NT2/D1 (cell line): ENCODE measurements at regions not wholly inside any gene's neighbourhood (a gene's known extent, or its start where the extent isn't known, plus 50 kb on each side); places are given as distances from the start of the nearest gene placed in this dataset.

ENCODE experiments used
- DNase-seq: peaks from one replicate; pipeline ENCODE4 v3.0.0-alpha.2; 2011; ENCODE audit warnings: low read depth, low spot score
- H3K27me3 ChIP-seq: 2 replicates; pipeline ENCODE4 v1.6.0; 2011; ENCODE audit warnings: mild to moderate bottlenecking; ENCODE audit not compliant: insufficient read length, insufficient read depth
- H3K36me3 ChIP-seq: 2 replicates; pipeline ENCODE4 v1.6.1; 2011; ENCODE audit warnings: mild to moderate bottlenecking, low read length, mixed read lengths; ENCODE audit not compliant: insufficient read depth, insufficient read length
- H3K4me1 ChIP-seq: 2 replicates; pipeline ENCODE4 v1.5.1; 2011; ENCODE audit not compliant: insufficient read depth, insufficient read length
- H3K4me3 ChIP-seq: 2 replicates; pipeline ENCODE4 v1.5.1; 2011; ENCODE audit warnings: low read depth; ENCODE audit not compliant: insufficient read length
- H3K9ac ChIP-seq: 2 replicates; pipeline ENCODE4 v1.6.0; 2011; ENCODE audit warnings: low read depth; ENCODE audit not compliant: insufficient read length
- H3K9me3 ChIP-seq: 2 replicates; pipeline ENCODE4 v1.5.1; 2011; ENCODE audit warnings: mild to moderate bottlenecking, low read length; ENCODE audit not compliant: insufficient read depth
- SUZ12 ChIP-seq: IDR thresholded peaks from 2 replicates; pipeline ENCODE4 v1.6.1; 2011; ENCODE audit not compliant: insufficient read length, insufficient read depth; ENCODE audit errors: extremely low read depth
- YY1 ChIP-seq: IDR thresholded peaks from 2 replicates; pipeline ENCODE4 v1.6.1; 2011; ENCODE audit not compliant: insufficient read length, insufficient read depth
- ZNF274 ChIP-seq: IDR thresholded peaks from 2 replicates; pipeline ENCODE4 v1.6.1; 2011; ENCODE audit warnings: mild to moderate bottlenecking, low read depth, low read length

- Histone ChIP-seq H3K36me3 (no peaks in the 10 kb centered on the region), H3K4me1 (no peaks in the 10 kb centered on the region), H3K4me3 (no peak overlapping the region), H3K9me3 (no peaks in the 10 kb centered on the region), H3K27me3 (no peaks in the 10 kb centered on the region), H3K9ac (no peak overlapping the region)
- DNase-seq = no peak
- TF ChIP-seq ZNF274 = no peak
- no peak for TF ChIP-seq SUZ12
- no peak for TF ChIP-seq YY1
These were observed 1351.6 kb upstream of the PABPC4L start for GRCh38 chr4:135553213-135553612.

DNA sequence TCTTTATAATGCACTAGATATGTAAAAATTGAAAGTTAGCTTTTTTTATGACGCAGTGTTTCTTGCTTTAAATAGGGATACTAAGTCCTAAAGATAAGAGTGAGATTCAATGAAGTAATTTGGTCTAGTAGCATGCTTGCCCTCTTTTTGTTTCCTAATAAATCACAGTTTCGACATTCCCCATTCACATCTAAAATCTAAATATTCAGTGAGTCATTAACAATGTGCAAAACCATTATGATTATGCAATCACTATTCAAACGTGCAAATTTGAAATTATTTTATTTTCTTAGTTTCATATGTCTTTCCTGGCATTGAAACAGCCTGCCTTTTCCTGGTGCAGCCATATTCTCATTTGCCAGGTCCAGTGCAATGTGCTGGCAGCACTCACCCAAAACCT lies 1350.5 kb upstream of the PABPC4L start:
- no peak for DNase-seq
- H3K9me3 ChIP-seq = no peaks in the 10 kb centered on the region
- TF ChIP-seq YY1 (no peak), ZNF274 (no peak), SUZ12 (no peak)
- no peaks in the 10 kb centered on the region for H3K4me1 ChIP-seq
- H3K4me3 ChIP-seq = no peak overlapping the region
- no peaks in the 10 kb centered on the region for H3K27me3 ChIP-seq
- no peak overlapping the region for H3K9ac ChIP-seq
- no peaks in the 10 kb centered on the region for H3K36me3 ChIP-seq

DNA sequence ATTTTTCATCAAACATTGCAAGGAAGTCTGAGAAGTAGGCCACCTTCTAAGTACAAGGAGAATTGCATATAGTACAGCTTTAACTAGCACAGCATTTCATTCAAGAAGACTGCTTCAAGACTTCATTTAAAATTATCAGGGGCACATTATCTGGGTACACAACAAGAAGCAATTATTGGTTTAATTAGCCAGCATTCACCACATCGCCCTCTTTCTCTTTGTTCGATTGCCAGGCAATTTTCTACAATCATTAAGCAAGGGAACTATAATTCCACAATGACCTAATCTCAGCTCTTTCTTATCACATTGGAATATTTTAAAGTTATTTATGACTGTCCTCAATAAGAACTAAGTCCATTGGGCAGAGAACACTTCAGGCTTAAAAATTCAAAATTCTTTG lies 1347.1 kb upstream of the PABPC4L start:
- H3K4me1 ChIP-seq = no peaks in the 10 kb centered on the region
- TF ChIP-seq SUZ12 = no peak
- no peak for TF ChIP-seq ZNF274
- TF ChIP-seq YY1 = no peak
- H3K27me3 ChIP-seq = no peaks in the 10 kb centered on the region
- H3K4me3 ChIP-seq = no peak overlapping the region
- no peak for DNase-seq
- no peaks in the 10 kb centered on the region for H3K36me3 ChIP-seq
- H3K9me3 ChIP-seq = no peaks in the 10 kb centered on the region
- no peak overlapping the region for H3K9ac ChIP-seq

DNA sequence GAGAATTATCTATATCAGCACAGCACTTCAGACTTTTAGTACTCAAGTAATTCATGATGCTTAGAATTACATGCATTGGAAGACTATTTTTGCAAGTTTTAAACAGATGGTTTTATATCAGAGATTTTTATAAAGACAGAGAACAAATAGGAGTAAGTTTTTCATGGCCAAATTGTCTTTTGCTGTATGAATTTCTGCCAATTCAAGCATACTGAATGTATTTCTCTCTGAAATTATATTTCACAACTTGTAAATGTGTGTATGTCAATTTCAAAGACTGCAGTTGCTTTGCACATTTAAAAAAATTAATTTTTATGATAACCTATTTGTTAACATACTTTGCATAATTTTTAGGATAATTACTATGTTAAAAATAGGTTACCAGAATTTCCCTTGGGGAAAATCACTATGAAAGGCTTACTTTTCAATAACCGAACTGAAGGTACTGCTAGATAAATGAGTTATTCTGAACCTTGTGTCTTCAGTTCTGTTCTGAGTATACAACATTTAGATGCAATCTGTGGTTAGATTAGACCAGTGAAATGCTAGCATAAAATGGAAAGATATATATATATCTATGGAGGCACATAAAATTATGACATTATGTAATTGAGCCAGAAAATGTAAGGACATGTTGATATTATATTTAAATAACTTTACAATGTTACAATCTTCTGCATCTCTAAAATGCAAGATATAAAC lies 1344.2 kb upstream of the PABPC4L start:
- TF ChIP-seq ZNF274 (no peak), SUZ12 (no peak), YY1 (no peak)
- DNase-seq = no peak
- Histone ChIP-seq H3K36me3 (no peaks in the 10 kb centered on the region), H3K27me3 (no peaks in the 10 kb centered on the region), H3K9me3 (no peaks in the 10 kb centered on the region), H3K9ac (no peak overlapping the region), H3K4me1 (no peaks in the 10 kb centered on the region), H3K4me3 (no peak overlapping the region)

DNA sequence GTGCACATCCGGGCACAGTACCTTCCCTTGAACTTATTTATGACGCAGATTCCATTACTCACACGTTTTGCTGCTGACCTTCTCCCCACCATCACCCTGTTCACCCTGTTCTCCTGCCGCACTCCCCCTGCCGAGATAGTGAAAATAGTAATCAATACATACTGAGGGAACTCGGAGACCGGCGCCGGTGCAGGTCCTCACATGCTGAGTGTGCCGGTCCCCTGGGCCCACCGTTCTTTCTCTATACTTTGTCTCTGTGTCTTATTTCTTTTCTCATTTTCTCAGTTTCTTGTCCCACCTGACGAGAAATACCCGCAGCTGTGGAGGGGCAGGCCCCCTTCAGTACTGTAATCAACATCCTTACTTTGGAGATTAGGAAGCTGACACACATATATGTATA lies 1337.1 kb upstream of the PABPC4L start:
- no peaks in the 10 kb centered on the region for H3K36me3 ChIP-seq
- H3K9ac ChIP-seq = no peak overlapping the region
- H3K27me3 ChIP-seq = no peaks in the 10 kb centered on the region
- no peaks in the 10 kb centered on the region for H3K9me3 ChIP-seq
- no peak overlapping the region for H3K4me3 ChIP-seq
- TF ChIP-seq YY1 = no peak
- no peak for TF ChIP-seq ZNF274
- no peak for TF ChIP-seq SUZ12
- no peak for DNase-seq
- no peaks in the 10 kb centered on the region for H3K4me1 ChIP-seq

DNA sequence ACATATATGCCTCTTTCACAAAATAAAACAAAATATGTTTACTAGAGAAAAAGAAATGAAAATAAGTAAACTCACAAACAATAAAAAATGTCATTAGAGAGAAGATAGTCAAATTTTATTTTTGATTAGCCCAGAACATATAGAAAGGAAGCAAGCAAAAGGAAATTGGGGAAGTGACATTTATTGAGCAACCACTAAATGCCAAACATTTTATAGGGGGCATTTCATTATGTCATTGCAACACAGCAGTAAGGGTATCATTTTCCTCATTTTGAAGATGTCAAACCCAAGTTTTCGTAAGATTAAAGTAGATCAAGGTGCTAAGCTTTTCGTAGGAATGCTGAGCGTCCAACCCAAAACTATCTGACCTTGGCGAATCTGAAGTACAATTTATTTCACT lies 1331.5 kb upstream of the PABPC4L start:
- no peak overlapping the region for H3K9ac ChIP-seq
- H3K9me3 ChIP-seq = no peaks in the 10 kb centered on the region
- no peak for DNase-seq
- no peak for TF ChIP-seq YY1
- no peak for TF ChIP-seq ZNF274
- TF ChIP-seq SUZ12 = no peak
- no peak overlapping the region for H3K4me3 ChIP-seq
- no peaks in the 10 kb centered on the region for H3K36me3 ChIP-seq
- no peaks in the 10 kb centered on the region for H3K4me1 ChIP-seq
- no peaks in the 10 kb centered on the region for H3K27me3 ChIP-seq

DNA sequence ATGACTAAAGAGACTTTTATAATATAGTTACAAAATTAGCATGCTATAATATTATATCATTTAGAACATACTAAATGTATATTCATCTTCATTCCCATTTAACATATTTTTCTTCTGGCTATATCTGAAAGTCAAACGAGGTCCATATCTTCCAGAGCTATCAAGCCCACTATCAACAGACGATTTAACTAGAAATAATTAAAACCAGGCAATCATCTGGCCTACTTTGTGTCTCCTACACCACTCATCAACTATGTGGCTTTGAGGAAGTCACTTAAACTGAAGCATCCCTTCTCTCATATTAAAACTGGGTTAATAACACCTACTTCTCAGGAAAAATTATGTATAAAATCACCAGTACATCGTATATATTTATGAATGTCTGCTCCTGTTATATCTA lies 1330.5 kb upstream of the PABPC4L start:
- no peak for DNase-seq
- Histone ChIP-seq H3K4me3 (no peak overlapping the region), H3K9ac (no peak overlapping the region), H3K36me3 (no peaks in the 10 kb centered on the region), H3K9me3 (no peaks in the 10 kb centered on the region), H3K27me3 (no peaks in the 10 kb centered on the region), H3K4me1 (no peaks in the 10 kb centered on the region)
- TF ChIP-seq SUZ12 (no peak), ZNF274 (no peak), YY1 (no peak)
